Urinary bladder (tissue), 3 donors: ENCODE measurements at regions not wholly inside any gene's neighbourhood (a gene's known extent, or its start where the extent isn't known, plus 50 kb on each side); places are given as distances from the start of the nearest gene placed in this dataset.

ENCODE experiments used
- DNase-seq: peaks from one replicate; pipeline ENCODE4 v3.0.0-alpha.2; 2015; ENCODE audit errors: extremely low spot score
- H3K27ac ChIP-seq: one replicate; pipeline ENCODE4 v1.5.1; 2013; ENCODE audit warnings: low read depth, mild to moderate bottlenecking, moderate library complexity
- H3K36me3 ChIP-seq: one replicate; pipeline ENCODE4 v1.6.1; 2013; ENCODE audit warnings: mild to moderate bottlenecking, moderate library complexity; ENCODE audit not compliant: insufficient read depth
- H3K4me1 ChIP-seq: one replicate; pipeline ENCODE4 v1.6.1; 2013; ENCODE audit warnings: mild to moderate bottlenecking, moderate library complexity; ENCODE audit not compliant: insufficient read depth
- H3K4me3 ChIP-seq: one replicate; pipeline ENCODE4 v1.5.1; 2013; ENCODE audit warnings: low read depth, low read length
- WGBS: extraction: QIAGEN DNeasy Blood & Tissue Kit; methylation state at CpG from one replicate; pipeline ENCODE4 v1.1.7; 2013; 5-methylcytosine and 5-hydroxymethylcytosine counted together
- donor health status: healthy with polysubstance abuse.
- donor health status: healthy.

DNA sequence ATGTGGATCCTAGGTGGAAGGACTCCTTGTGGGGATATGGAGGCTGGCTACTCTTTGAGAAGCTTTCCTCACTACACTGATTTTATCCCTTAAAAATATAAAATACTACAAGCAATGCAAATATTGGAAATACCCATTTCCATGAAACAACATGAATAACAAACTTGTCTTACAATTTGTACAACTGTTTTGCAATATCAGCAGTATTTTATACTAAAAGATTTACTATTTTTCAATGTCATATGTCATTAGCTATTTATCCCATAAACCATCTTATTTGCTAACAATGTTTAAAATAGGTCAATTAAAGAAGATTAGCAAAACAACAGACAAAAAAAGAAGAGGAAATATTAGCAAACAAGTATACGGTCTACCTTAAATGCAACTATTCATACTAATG, 1674.1 kb downstream of the PCDH7 start:
- no peak for DNase-seq
- WGBS = 93% methylated on average over 1 of the region's 1 CpG
- H3K4me3 ChIP-seq = no peak overlapping the region
- no peaks in the 10 kb centered on the region for H3K36me3 ChIP-seq
- no peak overlapping the region for H3K27ac ChIP-seq
- H3K4me1 ChIP-seq = no peaks in the 10 kb centered on the region

DNA sequence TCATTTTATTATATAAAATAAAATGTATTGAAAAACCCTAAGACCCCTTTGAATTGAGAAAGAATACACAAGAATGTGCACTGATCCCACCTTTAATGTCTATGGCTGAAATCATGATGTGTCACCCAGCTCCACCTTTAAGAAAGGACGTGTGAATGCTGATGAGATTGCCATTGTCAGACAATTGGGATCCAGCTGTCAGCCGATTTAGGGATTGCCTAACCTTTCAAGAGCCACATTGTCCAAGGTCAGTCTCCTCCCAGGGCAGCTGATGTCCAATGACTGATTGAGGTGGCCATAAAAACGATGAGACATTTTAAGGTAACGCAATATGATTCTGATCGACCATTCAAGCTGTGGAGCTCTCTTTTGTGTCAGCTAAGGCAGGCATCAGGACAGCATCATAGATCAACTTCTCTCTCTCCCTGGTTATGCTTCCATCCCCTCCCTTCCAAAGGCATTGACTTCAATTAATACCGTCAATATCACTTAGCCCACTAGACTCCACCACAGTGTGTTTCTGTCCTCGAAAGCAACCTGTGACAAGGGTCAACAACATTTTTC, 1676.4 kb downstream of the PCDH7 start:
- WGBS = 74% methylated on average over 7 of the region's 7 CpGs
- Histone ChIP-seq H3K36me3 (no peaks in the 10 kb centered on the region), H3K4me1 (no peaks in the 10 kb centered on the region), H3K4me3 (no peak overlapping the region), H3K27ac (no peak overlapping the region)
- no peak for DNase-seq

GRCh38 chr4:32400870-32401269, 1680.7 kb downstream of the PCDH7 start:
- 95% methylated on average over 1 of the region's 1 CpG for WGBS
- no peak for DNase-seq
- no peaks in the 10 kb centered on the region for H3K36me3 ChIP-seq
- H3K4me1 ChIP-seq = no peaks in the 10 kb centered on the region
- H3K4me3 ChIP-seq = no peak overlapping the region
- H3K27ac ChIP-seq = no peak overlapping the region

- DNase-seq = no peak
- H3K36me3 ChIP-seq = no peaks in the 10 kb centered on the region
- H3K4me1 ChIP-seq = no peaks in the 10 kb centered on the region
- H3K4me3 ChIP-seq = no peak overlapping the region
- H3K27ac ChIP-seq = no peak overlapping the region
- WGBS = 85% methylated on average over 3 of the region's 3 CpGs
These were observed 1697.0 kb downstream of the PCDH7 start for GRCh38 chr4:32417113-32417704.

DNA sequence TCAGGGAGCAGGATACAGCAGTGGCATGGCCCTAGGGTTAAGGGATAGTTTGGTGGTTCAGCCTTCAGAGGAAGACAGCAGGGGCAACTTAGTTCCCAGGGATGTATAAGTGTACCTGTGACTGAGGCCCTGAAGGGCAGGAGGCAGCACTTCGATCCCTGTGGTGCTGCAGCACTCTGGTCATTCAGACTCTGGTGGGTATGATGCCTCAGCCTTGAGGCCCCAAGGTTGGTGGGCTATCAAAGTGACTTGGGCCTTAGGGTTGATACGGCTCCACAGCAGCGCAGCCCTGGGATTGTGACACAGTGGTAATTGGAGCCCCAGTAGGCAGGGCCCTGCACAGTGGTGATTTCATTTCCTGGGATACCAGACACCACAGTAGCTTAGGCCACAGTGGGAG, 1703.1 kb downstream of the PCDH7 start:
- no peak overlapping the region for H3K4me3 ChIP-seq
- 92% methylated on average over 3 of the region's 3 CpGs for WGBS

DNA sequence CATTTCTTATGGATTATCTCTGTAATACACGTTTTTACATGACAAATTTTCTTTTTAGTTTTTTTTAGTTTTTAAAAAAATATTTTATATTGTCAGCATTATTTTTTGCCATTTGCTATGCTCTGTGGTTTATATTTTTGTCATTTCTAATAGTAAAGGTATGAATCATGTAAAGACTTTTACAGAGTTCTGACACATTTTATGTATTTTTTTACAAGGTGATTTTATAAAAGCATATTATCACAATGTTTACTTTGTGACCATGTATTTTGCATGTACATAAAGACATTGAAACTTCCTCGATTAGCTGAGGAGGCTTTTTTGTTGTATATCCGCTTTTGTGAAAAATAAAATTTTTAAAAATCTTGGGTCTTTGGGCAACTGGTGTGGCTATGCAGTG, 1705.1 kb downstream of the PCDH7 start:
- H3K4me3 ChIP-seq = no peak overlapping the region

More for the DNA sequence above, 1703.1 kb downstream of the PCDH7 start:
- H3K36me3 ChIP-seq = no peaks in the 10 kb centered on the region
- no peaks in the 10 kb centered on the region for H3K4me1 ChIP-seq
- H3K27ac ChIP-seq = no peak overlapping the region
- DNase-seq = no peak

DNA sequence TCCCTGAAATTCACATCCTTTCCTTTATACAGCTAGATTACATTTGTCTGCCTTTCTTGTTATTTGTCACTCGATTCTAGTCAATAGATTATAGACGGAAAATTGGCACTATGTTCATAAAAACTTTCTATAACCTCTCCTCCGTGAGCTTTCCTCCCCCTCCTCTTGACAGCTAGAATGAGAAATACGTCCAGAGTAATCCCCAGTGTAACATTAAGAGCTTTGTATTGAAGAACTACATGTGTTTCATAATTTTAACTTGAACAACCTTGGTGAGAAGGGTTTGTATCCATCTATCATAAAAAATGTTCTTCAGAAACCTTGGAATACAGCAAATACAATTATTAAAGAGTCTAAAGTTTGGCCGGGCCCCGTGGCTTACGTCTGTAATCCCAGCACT, 1707.4 kb downstream of the PCDH7 start:
- 79% methylated on average over 7 of the region's 7 CpGs for WGBS
- Histone ChIP-seq H3K36me3 (no peaks in the 10 kb centered on the region), H3K4me1 (no peaks in the 10 kb centered on the region), H3K27ac (no peak overlapping the region), H3K4me3 (no peak overlapping the region)
- DNase-seq = no peak

More for the DNA sequence above, 1705.1 kb downstream of the PCDH7 start:
- 75% methylated on average over 3 of the region's 3 CpGs for WGBS
- no peak for DNase-seq
- no peak overlapping the region for H3K27ac ChIP-seq
- no peaks in the 10 kb centered on the region for H3K4me1 ChIP-seq
- no peaks in the 10 kb centered on the region for H3K36me3 ChIP-seq

- 40% methylated on average over 2 of the region's 2 CpGs for WGBS
- no peak overlapping the region for H3K27ac ChIP-seq
- DNase-seq = no peak
- H3K4me3 ChIP-seq = no peak overlapping the region
- H3K4me1 ChIP-seq = no peaks in the 10 kb centered on the region
- H3K36me3 ChIP-seq = no peaks in the 10 kb centered on the region
These were observed 1709.0 kb downstream of the PCDH7 start for GRCh38 chr4:32429151-32429550.

GRCh38 chr4:32435308-32435707, 1715.1 kb downstream of the PCDH7 start:
- DNase-seq = no peak
- no peaks in the 10 kb centered on the region for H3K36me3 ChIP-seq
- no peak overlapping the region for H3K27ac ChIP-seq
- H3K4me3 ChIP-seq = no peak overlapping the region
- WGBS = 86% methylated on average over 2 of the region's 2 CpGs
- no peaks in the 10 kb centered on the region for H3K4me1 ChIP-seq

DNA sequence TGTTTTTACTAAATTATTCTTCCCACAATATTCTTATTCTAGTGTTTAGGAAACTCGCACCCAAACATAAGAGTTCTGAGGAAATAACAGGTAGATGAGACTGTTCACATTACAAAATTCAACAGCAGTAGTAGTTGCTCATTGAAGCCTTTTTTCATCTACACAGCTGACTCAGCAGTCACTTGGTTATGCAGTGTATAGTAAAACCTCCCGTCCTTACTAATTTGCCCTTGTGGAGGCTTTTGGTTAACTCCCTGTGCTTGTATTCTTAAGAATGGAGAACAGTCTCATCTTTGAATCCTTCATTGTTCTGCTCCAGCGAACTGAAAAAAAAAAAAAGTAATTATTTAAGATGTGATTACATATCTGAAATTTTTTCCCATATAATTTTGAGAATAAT, 1716.6 kb downstream of the PCDH7 start:
- DNase-seq = no peak
- Histone ChIP-seq H3K4me1 (no peaks in the 10 kb centered on the region), H3K36me3 (no peaks in the 10 kb centered on the region), H3K4me3 (no peak overlapping the region), H3K27ac (no peak overlapping the region)
- WGBS = 84% methylated on average over 3 of the region's 3 CpGs

- Histone ChIP-seq H3K4me1 (no peaks in the 10 kb centered on the region), H3K36me3 (no peaks in the 10 kb centered on the region), H3K27ac (no peak overlapping the region), H3K4me3 (no peak overlapping the region)
- WGBS = 68% methylated on average over 3 of the region's 3 CpGs
- DNase-seq = no peak
These were observed 1720.2 kb downstream of the PCDH7 start for GRCh38 chr4:32440391-32440790.

- H3K27ac ChIP-seq = no peak overlapping the region
- no peaks in the 10 kb centered on the region for H3K4me1 ChIP-seq
- H3K36me3 ChIP-seq = no peaks in the 10 kb centered on the region
- 96% methylated on average over 1 of the region's 1 CpG for WGBS
- no peak overlapping the region for H3K4me3 ChIP-seq
- DNase-seq = no peak
These were observed 1734.3 kb downstream of the PCDH7 start for GRCh38 chr4:32454482-32454881.

GRCh38 chr4:32455231-32455630, 1735.1 kb downstream of the PCDH7 start:
- Histone ChIP-seq H3K36me3 (no peaks in the 10 kb centered on the region), H3K4me1 (no peaks in the 10 kb centered on the region), H3K27ac (no peak overlapping the region), H3K4me3 (no peak overlapping the region)
- no peak for DNase-seq
- 45% methylated on average over 2 of the region's 2 CpGs for WGBS

- DNase-seq = no peak
- Histone ChIP-seq H3K36me3 (no peaks in the 10 kb centered on the region), H3K27ac (no peak overlapping the region), H3K4me3 (no peak overlapping the region), H3K4me1 (no peaks in the 10 kb centered on the region)
- 94% methylated on average over 1 of the region's 1 CpG for whole genome bisulfite sequencing
These were observed 1740.8 kb downstream of the PCDH7 start for GRCh38 chr4:32460972-32461371.

GRCh38 chr4:32462944-32463343, 1742.8 kb downstream of the PCDH7 start:
- no peaks in the 10 kb centered on the region for H3K4me1 ChIP-seq
- H3K27ac ChIP-seq = no peak overlapping the region
- DNase-seq = no peak
- no peaks in the 10 kb centered on the region for H3K36me3 ChIP-seq
- WGBS = 95% methylated on average over 1 of the region's 1 CpG
- no peak overlapping the region for H3K4me3 ChIP-seq
